ENCODE measurements at regions not wholly inside any gene's neighbourhood (a gene's known extent, or its start where the extent isn't known, plus 50 kb on each side); places are given as distances from the start of the nearest gene placed in this dataset.
"Not testable (repeated sequence)": the region's sequence is repeated elsewhere in the genome, so short reads cannot be mapped to it uniquely, and the experiment has no call there.

- H3K36me3 Mint-ChIP-seq (ENCODE audit: insufficient read depth), result no peaks in the 10 kb centered on the region
- no peaks in the 10 kb centered on the region for H3K9me3 Mint-ChIP-seq (ENCODE audit: low read depth)
- TF ChIP-seq, protein P1, sequence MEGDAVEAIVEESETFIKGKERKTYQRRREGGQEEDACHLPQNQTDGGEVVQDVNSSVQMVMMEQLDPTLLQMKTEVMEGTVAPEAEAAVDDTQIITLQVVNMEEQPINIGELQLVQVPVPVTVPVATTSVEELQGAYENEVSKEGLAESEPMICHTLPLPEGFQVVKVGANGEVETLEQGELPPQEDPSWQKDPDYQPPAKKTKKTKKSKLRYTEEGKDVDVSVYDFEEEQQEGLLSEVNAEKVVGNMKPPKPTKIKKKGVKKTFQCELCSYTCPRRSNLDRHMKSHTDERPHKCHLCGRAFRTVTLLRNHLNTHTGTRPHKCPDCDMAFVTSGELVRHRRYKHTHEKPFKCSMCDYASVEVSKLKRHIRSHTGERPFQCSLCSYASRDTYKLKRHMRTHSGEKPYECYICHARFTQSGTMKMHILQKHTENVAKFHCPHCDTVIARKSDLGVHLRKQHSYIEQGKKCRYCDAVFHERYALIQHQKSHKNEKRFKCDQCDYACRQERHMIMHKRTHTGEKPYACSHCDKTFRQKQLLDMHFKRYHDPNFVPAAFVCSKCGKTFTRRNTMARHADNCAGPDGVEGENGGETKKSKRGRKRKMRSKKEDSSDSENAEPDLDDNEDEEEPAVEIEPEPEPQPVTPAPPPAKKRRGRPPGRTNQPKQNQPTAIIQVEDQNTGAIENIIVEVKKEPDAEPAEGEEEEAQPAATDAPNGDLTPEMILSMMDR (IDR thresholded peaks at IDR 0.05; ENCODE audit: unreplicated experiment), result no peak
- no peaks in the 10 kb centered on the region for H3K4me1 Mint-ChIP-seq (ENCODE audit: low read depth)
- no peak for DNase-seq (ENCODE audit: low spot score, unreplicated experiment)
- H3K27me3 Mint-ChIP-seq, result no peaks in the 10 kb centered on the region
- H3K4me3 Mint-ChIP-seq (ENCODE audit: low read depth), result no peak overlapping the region
- H3K27ac Mint-ChIP-seq, result no peak overlapping the region
These were observed 131.9 kb downstream of the NPIPB5 start for GRCh38 chr16:22642416-22643088.

GRCh38 chr16:22643203-22643602, 132.5 kb downstream of the NPIPB5 start:
- H3K9me3 Mint-ChIP-seq (ENCODE audit: low read depth); H3K4me3 Mint-ChIP-seq (ENCODE audit: low read depth); H3K27ac Mint-ChIP-seq; DNase-seq (ENCODE audit: low spot score, unreplicated experiment); H3K4me1 Mint-ChIP-seq (ENCODE audit: low read depth); H3K27me3 Mint-ChIP-seq; H3K36me3 Mint-ChIP-seq (ENCODE audit: insufficient read depth): not testable (repeated sequence)

DNA sequence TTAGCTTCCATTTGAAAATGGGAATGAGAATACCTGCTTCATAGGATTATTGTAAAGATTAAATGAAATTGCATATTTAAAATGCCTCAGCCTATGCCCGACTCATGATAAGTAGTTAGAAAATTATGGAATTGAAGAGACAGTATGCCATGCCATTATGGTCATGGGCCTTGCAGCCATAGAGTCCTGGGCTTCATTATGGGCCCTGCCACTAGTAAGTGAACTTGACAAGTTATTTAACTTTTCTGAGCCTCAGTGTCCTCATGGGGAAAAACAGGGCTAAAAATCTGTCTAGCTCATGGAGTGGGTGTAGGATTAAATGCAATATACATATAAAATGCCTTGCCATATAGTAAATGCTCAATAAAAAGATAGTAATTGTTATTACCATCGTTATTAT, 133.2 kb downstream of the NPIPB5 start:
- no peaks in the 10 kb centered on the region for H3K4me1 Mint-ChIP-seq (ENCODE audit: low read depth)
- no peak overlapping the region for H3K4me3 Mint-ChIP-seq (ENCODE audit: low read depth)
- TF ChIP-seq, protein P1 (IDR thresholded peaks at IDR 0.05; ENCODE audit: unreplicated experiment), result no peak

DNA sequence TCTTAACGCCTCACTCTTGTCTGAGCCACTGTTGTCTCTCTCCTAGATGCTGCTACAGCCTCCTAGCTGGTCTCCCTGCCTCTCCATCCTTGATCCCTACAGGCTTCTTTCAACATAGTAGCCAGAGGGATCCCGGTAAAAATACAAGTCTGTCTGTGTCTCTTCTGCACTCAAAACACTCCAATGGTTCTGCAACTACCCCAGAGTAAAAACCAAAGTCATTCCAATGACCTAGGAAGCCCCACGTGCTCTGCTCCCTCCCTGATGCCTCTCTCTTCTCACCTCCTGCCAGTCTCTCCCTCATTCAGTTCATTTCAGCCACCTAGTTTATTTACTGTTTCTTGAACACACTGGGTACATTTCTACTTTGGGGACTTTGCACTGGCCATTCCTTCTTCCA, 135.2 kb downstream of the NPIPB5 start:
- H3K9me3 Mint-ChIP-seq (ENCODE audit: low read depth), result no peaks in the 10 kb centered on the region
- H3K4me1 Mint-ChIP-seq (ENCODE audit: low read depth), result no peaks in the 10 kb centered on the region
- no peaks in the 10 kb centered on the region for H3K27me3 Mint-ChIP-seq
- H3K36me3 Mint-ChIP-seq (ENCODE audit: insufficient read depth), result no peaks in the 10 kb centered on the region
- DNase-seq (ENCODE audit: low spot score, unreplicated experiment), result no peak
- H3K4me3 Mint-ChIP-seq (ENCODE audit: low read depth), result no peak overlapping the region
- TF ChIP-seq, protein P1 (IDR thresholded peaks at IDR 0.05; ENCODE audit: unreplicated experiment), result no peak
- no peak overlapping the region for H3K27ac Mint-ChIP-seq

More for the DNA sequence above, 133.2 kb downstream of the NPIPB5 start:
- Mint-ChIP-seq H3K36me3 (ENCODE audit: insufficient read depth) (no peaks in the 10 kb centered on the region), H3K27me3 (no peaks in the 10 kb centered on the region), H3K27ac (no peak overlapping the region), H3K9me3 (ENCODE audit: low read depth) (no peaks in the 10 kb centered on the region)
- no peak for DNase-seq (ENCODE audit: low spot score, unreplicated experiment)

GRCh38 chr16:22646948-22647556, 136.4 kb downstream of the NPIPB5 start:
- Mint-ChIP-seq H3K4me1 (ENCODE audit: low read depth) (no peaks in the 10 kb centered on the region), H3K27me3 (no peaks in the 10 kb centered on the region), H3K9me3 (ENCODE audit: low read depth) (no peaks in the 10 kb centered on the region), H3K27ac (no peak overlapping the region), H3K36me3 (ENCODE audit: insufficient read depth) (no peaks in the 10 kb centered on the region), H3K4me3 (ENCODE audit: low read depth) (no peak overlapping the region)
- DNase-seq (ENCODE audit: low spot score, unreplicated experiment), result no peak
- TF ChIP-seq, protein P1 (IDR thresholded peaks at IDR 0.05; ENCODE audit: unreplicated experiment), result no peak

- TF ChIP-seq, protein P1 (IDR thresholded peaks at IDR 0.05; ENCODE audit: unreplicated experiment), result no peak
- no peaks in the 10 kb centered on the region for H3K27me3 Mint-ChIP-seq
- no peaks in the 10 kb centered on the region for H3K4me1 Mint-ChIP-seq (ENCODE audit: low read depth)
- no peak for DNase-seq (ENCODE audit: low spot score, unreplicated experiment)
- no peaks in the 10 kb centered on the region for H3K9me3 Mint-ChIP-seq (ENCODE audit: low read depth)
- no peak overlapping the region for H3K4me3 Mint-ChIP-seq (ENCODE audit: low read depth)
- no peaks in the 10 kb centered on the region for H3K36me3 Mint-ChIP-seq (ENCODE audit: insufficient read depth)
- no peak overlapping the region for H3K27ac Mint-ChIP-seq
These were observed 137.4 kb downstream of the NPIPB5 start for GRCh38 chr16:22648141-22648540.

All from progenitor cell of endocrine pancreas (in vitro differentiated cells).